ENCODE measurements at regions not wholly inside any gene's neighbourhood (a gene's known extent, or its start where the extent isn't known, plus 50 kb on each side); places are given as distances from the start of the nearest gene placed in this dataset.
"Not testable (repeated sequence)": the region's sequence is repeated elsewhere in the genome, so short reads cannot be mapped to it uniquely, and the experiment has no call there.

GRCh38 chr6:11299421-11299784 is 66.9 kb upstream of the NEDD9 start:
- Mint-ChIP-seq H3K27ac (peak overlapping the region; percentile 37), H3K36me3 (ENCODE audit: low read depth) (peaks cover 18% of the 10 kb centered on the region), H3K4me1 (peaks cover 17% of the 10 kb centered on the region)
- DNase-seq; H3K9me3 ChIP-seq (ENCODE audit: control insufficient read depth, low read length, poor library complexity, severe bottlenecking); H3K27me3 Mint-ChIP-seq; ATAC-seq; H3K4me3 Mint-ChIP-seq: not testable (repeated sequence)

- ATAC-seq (no peak), DNase-seq (no peak)
- peaks cover 20% of the 10 kb centered on the region for H3K36me3 Mint-ChIP-seq (ENCODE audit: low read depth)
- H3K27ac Mint-ChIP-seq: peak overlapping the region; percentile 37
- no peaks in the 10 kb centered on the region for H3K27me3 Mint-ChIP-seq
- H3K4me1 Mint-ChIP-seq: peaks cover 20% of the 10 kb centered on the region
- no peak overlapping the region for H3K4me3 Mint-ChIP-seq
- no peaks in the 10 kb centered on the region for H3K9me3 ChIP-seq (ENCODE audit: control insufficient read depth, low read length, poor library complexity, severe bottlenecking)
Measured at GRCh38 chr6:11298651-11299420, 66.4 kb upstream of the NEDD9 start.

- no peak for ATAC-seq
- DNase-seq: no peak
- Mint-ChIP-seq H3K36me3 (ENCODE audit: low read depth) (peaks cover 14% of the 10 kb centered on the region), H3K4me3 (no peak overlapping the region), H3K27me3 (no peaks in the 10 kb centered on the region), H3K4me1 (peaks cover 16% of the 10 kb centered on the region), H3K27ac (no peak overlapping the region)
- H3K9me3 ChIP-seq (ENCODE audit: control insufficient read depth, low read length, poor library complexity, severe bottlenecking): no peaks in the 10 kb centered on the region
Measured at GRCh38 chr6:11297376-11297729, 64.9 kb upstream of the NEDD9 start.

- Mint-ChIP-seq H3K4me3 (no peak overlapping the region), H3K27ac (no peak overlapping the region), H3K4me1 (peaks cover 16% of the 10 kb centered on the region), H3K36me3 (ENCODE audit: low read depth) (peaks cover 14% of the 10 kb centered on the region), H3K27me3 (no peaks in the 10 kb centered on the region)
- no peak for DNase-seq
- ATAC-seq: no peak
- H3K9me3 ChIP-seq (ENCODE audit: control insufficient read depth, low read length, poor library complexity, severe bottlenecking): no peaks in the 10 kb centered on the region
Measured at GRCh38 chr6:11296449-11297375, 64.2 kb upstream of the NEDD9 start.

GRCh38 chr6:11295969-11296368 is 63.5 kb upstream of the NEDD9 start:
- ATAC-seq (no peak), DNase-seq (no peak)
- no peak overlapping the region for H3K27ac Mint-ChIP-seq
- H3K36me3 Mint-ChIP-seq (ENCODE audit: low read depth): peaks cover 14% of the 10 kb centered on the region
- no peaks in the 10 kb centered on the region for H3K9me3 ChIP-seq (ENCODE audit: control insufficient read depth, low read length, poor library complexity, severe bottlenecking)
- no peak overlapping the region for H3K4me3 Mint-ChIP-seq
- H3K4me1 Mint-ChIP-seq: peaks cover 13% of the 10 kb centered on the region
- no peaks in the 10 kb centered on the region for H3K27me3 Mint-ChIP-seq

GRCh38 chr6:11294228-11294627 is 61.8 kb upstream of the NEDD9 start:
- H3K27me3 Mint-ChIP-seq: no peaks in the 10 kb centered on the region
- no peak for DNase-seq
- H3K27ac Mint-ChIP-seq: no peak overlapping the region
- peaks cover 4% of the 10 kb centered on the region for H3K4me1 Mint-ChIP-seq
- no peak for ATAC-seq
- H3K36me3 Mint-ChIP-seq (ENCODE audit: low read depth): peaks cover 10% of the 10 kb centered on the region
- H3K4me3 Mint-ChIP-seq: no peak overlapping the region
- H3K9me3 ChIP-seq (ENCODE audit: control insufficient read depth, low read length, poor library complexity, severe bottlenecking): no peaks in the 10 kb centered on the region

- Mint-ChIP-seq H3K27me3 (no peaks in the 10 kb centered on the region), H3K4me3 (no peak overlapping the region), H3K27ac (no peak overlapping the region), H3K36me3 (ENCODE audit: low read depth) (peaks cover 10% of the 10 kb centered on the region), H3K4me1 (peaks cover 4% of the 10 kb centered on the region)
- DNase-seq (no peak), ATAC-seq (no peak)
- H3K9me3 ChIP-seq (ENCODE audit: control insufficient read depth, low read length, poor library complexity, severe bottlenecking): no peaks in the 10 kb centered on the region
Measured at GRCh38 chr6:11292594-11293236, 60.2 kb upstream of the NEDD9 start.

GRCh38 chr6:11292091-11292490 is 59.6 kb upstream of the NEDD9 start:
- Mint-ChIP-seq H3K27ac (no peak overlapping the region), H3K27me3 (no peaks in the 10 kb centered on the region), H3K4me1 (peaks cover 4% of the 10 kb centered on the region), H3K4me3 (no peak overlapping the region), H3K36me3 (ENCODE audit: low read depth) (peaks cover 12% of the 10 kb centered on the region)
- H3K9me3 ChIP-seq (ENCODE audit: control insufficient read depth, low read length, poor library complexity, severe bottlenecking): no peaks in the 10 kb centered on the region
- no peak for ATAC-seq
- DNase-seq: no peak

- DNase-seq: no peak
- Mint-ChIP-seq H3K27ac (no peak overlapping the region), H3K36me3 (ENCODE audit: low read depth) (peaks cover 12% of the 10 kb centered on the region), H3K4me3 (no peak overlapping the region), H3K27me3 (no peaks in the 10 kb centered on the region), H3K4me1 (peaks cover 4% of the 10 kb centered on the region)
- H3K9me3 ChIP-seq (ENCODE audit: control insufficient read depth, low read length, poor library complexity, severe bottlenecking): no peaks in the 10 kb centered on the region
- ATAC-seq: no peak
Measured at GRCh38 chr6:11291582-11291981, 59.1 kb upstream of the NEDD9 start.

- H3K4me3 Mint-ChIP-seq: no peak overlapping the region
- no peaks in the 10 kb centered on the region for H3K9me3 ChIP-seq (ENCODE audit: control insufficient read depth, low read length, poor library complexity, severe bottlenecking)
- H3K27ac Mint-ChIP-seq: no peak overlapping the region
- H3K27me3 Mint-ChIP-seq: no peaks in the 10 kb centered on the region
- H3K4me1 Mint-ChIP-seq: peaks cover 6% of the 10 kb centered on the region
- DNase-seq (no peak), ATAC-seq (no peak)
- H3K36me3 Mint-ChIP-seq (ENCODE audit: low read depth): peaks cover 7% of the 10 kb centered on the region
Measured at GRCh38 chr6:11290027-11290426, 57.6 kb upstream of the NEDD9 start.

GRCh38 chr6:11288065-11288464 is 55.6 kb upstream of the NEDD9 start:
- no peak for DNase-seq
- no peak overlapping the region for H3K27ac Mint-ChIP-seq
- H3K4me1 Mint-ChIP-seq: peaks cover 3% of the 10 kb centered on the region
- no peaks in the 10 kb centered on the region for H3K27me3 Mint-ChIP-seq
- H3K4me3 Mint-ChIP-seq: no peak overlapping the region
- peaks cover 2% of the 10 kb centered on the region for H3K36me3 Mint-ChIP-seq (ENCODE audit: low read depth)
- no peaks in the 10 kb centered on the region for H3K9me3 ChIP-seq (ENCODE audit: control insufficient read depth, low read length, poor library complexity, severe bottlenecking)
- ATAC-seq: no peak

- H3K27me3 Mint-ChIP-seq: no peaks in the 10 kb centered on the region
- peaks cover 7% of the 10 kb centered on the region for H3K4me1 Mint-ChIP-seq
- no peak for DNase-seq
- peak overlapping the region; percentile 16 for H3K27ac Mint-ChIP-seq
- no peak for ATAC-seq
- no peaks in the 10 kb centered on the region for H3K9me3 ChIP-seq (ENCODE audit: control insufficient read depth, low read length, poor library complexity, severe bottlenecking)
- H3K4me3 Mint-ChIP-seq: no peak overlapping the region
- peaks cover 2% of the 10 kb centered on the region for H3K36me3 Mint-ChIP-seq (ENCODE audit: low read depth)
Measured at GRCh38 chr6:11284996-11285395, 52.5 kb upstream of the NEDD9 start.

GRCh38 chr6:11283629-11284028 is 51.2 kb upstream of the NEDD9 start:
- H3K4me1 Mint-ChIP-seq: peaks cover 13% of the 10 kb centered on the region
- no peak overlapping the region for H3K27ac Mint-ChIP-seq
- H3K27me3 Mint-ChIP-seq: no peaks in the 10 kb centered on the region
- H3K36me3 Mint-ChIP-seq (ENCODE audit: low read depth): peaks cover 2% of the 10 kb centered on the region
- no peaks in the 10 kb centered on the region for H3K9me3 ChIP-seq (ENCODE audit: control insufficient read depth, low read length, poor library complexity, severe bottlenecking)
- DNase-seq: no peak
- no peak overlapping the region for H3K4me3 Mint-ChIP-seq
- no peak for ATAC-seq
